K562 (cell line): ENCODE measurements at regions not wholly inside any gene's neighbourhood (a gene's known extent, or its start where the extent isn't known, plus 50 kb on each side); places are given as distances from the start of the nearest gene placed in this dataset.

Experiments used
- ATAC-seq: fragments of 200-7000 bp; cut with Tn5 transposase; 3 replicates; pipeline ENCODE4 v1.9.1; 2020; ENCODE audit warnings: moderate library complexity
- BruUV-seq: library from RNA; stranded (reverse); fragments of 400-500 nt; replicated peaks from 2 replicates; lab custom pipeline; 2021; lab: Mats Ljungman, UMichigan
- CTCF ChIA-PET: fragments of 300-600 bp; formaldehyde crosslinking; extraction: SDS; loops from one replicate; lab custom pipeline; 2021; ENCODE audit warnings: low intra/inter-chr PET ratio; lab: Yijun Ruan, JAX
- POLR2A ChIA-PET: fragments of 300-600, 350-650 bp; sonication (Branson Sonifier 250); formaldehyde crosslinking; extraction: SDS; loops from one replicate; lab custom pipeline; 2021; ENCODE audit warnings: antibody characterized with exemption, inconsistent platforms; lab: Yijun Ruan, JAX
- DNase-seq, 4 experiments: peaks; one replicate each; pipeline versions ENCODE4 v3.0.0 to v3.0.0-alpha.2; 2011 to 2018; ENCODE audit warnings: low spot score in 3 of 4, mixed read lengths in 3 of 4; ENCODE audit errors: extremely low read depth in 1 of 4
- FAIRE-seq: peaks from 2 replicates; lab custom pipeline; 2011; peaks lifted over from hg19 to GRCh38; lab: Jason Lieb, UNC
- H2AFZ ChIP-seq: 2 replicates; pipeline ENCODE4 v1.6.0; 2011; ENCODE audit warnings: low read depth, low read length, control low read depth, inconsistent platforms
- H3K27ac ChIP-seq: fragments of 200-600 bp; 3 replicates; pipeline ENCODE4 v1.8.0; 2011; ENCODE audit warnings: low read depth, mild to moderate bottlenecking, control low read depth, inconsistent platforms, low read length, moderate library complexity, mixed read lengths; ENCODE audit errors: extremely low read depth
- H3K27me3 ChIP-seq, 2 experiments: fragments of 300-600 bp in 1 of 2; 2 replicates in 1 of 2; 3 replicates in 1 of 2; pipeline versions ENCODE4 v1.6.0 to v1.8.0; 2011; ENCODE audit warnings: inconsistent platforms in 2 of 2, low read length in 2 of 2, mild to moderate bottlenecking in 1 of 2, mixed read lengths in 1 of 2, moderate library complexity in 1 of 2; ENCODE audit not compliant: control insufficient read depth in 2 of 2, insufficient read depth in 2 of 2
- H3K36me3 ChIP-seq: fragments of 300-600 bp; 3 replicates; pipeline ENCODE4 v1.8.0; 2011; ENCODE audit warnings: mild to moderate bottlenecking, low read length, inconsistent platforms; ENCODE audit not compliant: control insufficient read depth, insufficient read depth
- H3K4me1 ChIP-seq, 2 experiments: fragments of 200-600 bp in 1 of 2; replicated peaks in 1 of 2; 2 replicates in 1 of 2; 3 replicates in 1 of 2; pipeline versions ENCODE4 v1.5.1 to v1.8.0; 2011; ENCODE audit warnings: inconsistent platforms in 2 of 2, low read length in 2 of 2, mild to moderate bottlenecking in 1 of 2, mixed read lengths in 1 of 2, moderate library complexity in 1 of 2; ENCODE audit not compliant: control insufficient read depth in 2 of 2, insufficient read depth in 2 of 2
- H3K4me2 ChIP-seq: 2 replicates; pipeline ENCODE4 v1.6.1; 2011; ENCODE audit warnings: low read length, control low read depth, inconsistent platforms, mixed read lengths; ENCODE audit not compliant: insufficient read depth
- H3K4me3 ChIP-seq: fragments of 200-600 bp; sonication (generic), shearing (Covaris generic); 2 replicates; pipeline ENCODE4 v1.5.1; 2016; ENCODE audit warnings: control low read depth, inconsistent platforms
- H3K79me2 ChIP-seq: fragments of 200-600 bp; 3 replicates; pipeline ENCODE4 v1.8.0; 2011; ENCODE audit warnings: low read length, inconsistent platforms; ENCODE audit not compliant: control insufficient read depth, insufficient read depth
- H3K9ac ChIP-seq, 2 experiments: 2 replicates each; pipeline versions ENCODE4 v1.6.0 to v1.6.1; 2011; ENCODE audit warnings: low read depth in 2 of 2, low read length in 2 of 2, control low read depth in 1 of 2, inconsistent platforms in 1 of 2, mild to moderate bottlenecking in 1 of 2, mixed read lengths in 1 of 2; ENCODE audit not compliant: insufficient read depth in 1 of 2
- H3K9me1 ChIP-seq: one replicate; pipeline ENCODE4 v1.6.0; 2011; ENCODE audit warnings: inconsistent platforms, mild to moderate bottlenecking, low read length, moderate library complexity; ENCODE audit not compliant: control insufficient read depth, insufficient read depth
- H3K9me3 ChIP-seq: replicated peaks from 2 replicates; pipeline ENCODE4 v1.5.1; 2011; ENCODE audit warnings: low read depth, low read length, inconsistent platforms; ENCODE audit not compliant: control insufficient read depth, insufficient read depth
- H4K20me1 ChIP-seq: replicated peaks from 2 replicates; pipeline ENCODE4 v1.6.1; 2011; ENCODE audit warnings: low read length, inconsistent platforms, mixed read lengths; ENCODE audit not compliant: control insufficient read depth, insufficient read depth
- BRCA1 ChIP-seq, 2 experiments: fragments of 450-650 bp in 1 of 2; sonication (generic) in 1 of 2; formaldehyde crosslinking in 1 of 2; IDR thresholded peaks; 2 replicates each; pipeline versions ENCODE4 v1.5.0 to v1.6.1; 2017 to 2020; ENCODE audit warnings: mild to moderate bottlenecking in 1 of 2, missing genetic modification reagents in 1 of 2
- BRD9 ChIP-seq: fragments of 450-650 bp; IDR thresholded peaks from 2 replicates; pipeline ENCODE4 v1.6.1; 2018; ENCODE audit warnings: low read depth; ENCODE audit not compliant: partially characterized antibody
- E2F5 ChIP-seq: sonication (generic); formaldehyde crosslinking; IDR thresholded peaks from 2 replicates; pipeline ENCODE4 v1.8.0; 2022; ENCODE audit warnings: mild to moderate bottlenecking, missing genetic modification reagents
- ELF1 ChIP-seq: fragments of 200-800 bp; sonication (Bioruptor generic); IDR thresholded peaks from 2 replicates; pipeline ENCODE4 v1.6.1; 2016; ENCODE audit warnings: missing genetic modification characterization, missing compliant biosample characterization
- HCFC1 ChIP-seq: IDR thresholded peaks from 2 replicates; pipeline ENCODE4 v1.6.1; 2012; ENCODE audit warnings: low read depth, low read length, improper control_type of control experiment
- HDAC3 ChIP-seq: fragments of 450-650 bp; IDR thresholded peaks from 2 replicates; pipeline ENCODE4 v1.6.1; 2018; ENCODE audit warnings: borderline replicate concordance, mild to moderate bottlenecking, moderate library complexity; ENCODE audit not compliant: partially characterized antibody
- MTA3 ChIP-seq: fragments of 450-650 bp; formaldehyde crosslinking; IDR thresholded peaks from 2 replicates; pipeline ENCODE4 v1.6.1; 2017; ENCODE audit warnings: mild to moderate bottlenecking, borderline replicate concordance
- NKRF ChIP-seq: fragments of 450-650 bp; IDR thresholded peaks from 2 replicates; pipeline ENCODE4 v1.6.1; 2016; ENCODE audit warnings: borderline replicate concordance
- PHB2 ChIP-seq: fragments of 450-650 bp; IDR thresholded peaks from 2 replicates; pipeline ENCODE4 v1.6.1; 2017; ENCODE audit warnings: low read depth
- PTTG1 ChIP-seq: fragments of 450-650 bp; IDR thresholded peaks from 2 replicates; pipeline ENCODE4 v1.6.1; 2016; ENCODE audit warnings: low read depth, mild to moderate bottlenecking, missing genetic modification characterization, missing compliant biosample characterization
- RREB1 ChIP-seq: fragments of 250-450 bp; sonication (Bioruptor Pico); IDR thresholded peaks from 2 replicates; pipeline ENCODE4 v1.4.0; 2020
- SNAPC5 ChIP-seq: fragments of 250-450 bp; sonication (Bioruptor Pico); IDR thresholded peaks from 2 replicates; pipeline ENCODE4 v1.8.0; 2021; ENCODE audit warnings: moderate library complexity, mild to moderate bottlenecking, inconsistent platforms
- WHSC1 ChIP-seq: IDR thresholded peaks from one replicate; pipeline ENCODE4 v1.6.1; 2012; ENCODE audit warnings: low read length, control low read depth, inconsistent platforms
- ZEB2 ChIP-seq: fragments of 450-650 bp; IDR thresholded peaks from 2 replicates; pipeline ENCODE4 v1.6.1; 2016
- ZNF263 ChIP-seq: sonication (generic); formaldehyde crosslinking; IDR thresholded peaks from 2 replicates; pipeline ENCODE4 v1.8.0; 2022; ENCODE audit warnings: mild to moderate bottlenecking, missing genetic modification reagents, borderline replicate concordance
- ZZZ3 ChIP-seq: fragments of 450-650 bp; IDR thresholded peaks from 2 replicates; pipeline ENCODE4 v1.6.1; 2016; ENCODE audit warnings: antibody characterized with exemption, mild to moderate bottlenecking, moderate library complexity
- WGBS: fragments of 100-300 bp; shearing (Covaris generic); methylation state at CpG from one replicate; pipeline ENCODE4 v1.1.6; 2016; ENCODE audit warnings: low coverage, mixed read lengths; ENCODE audit not compliant: insufficient coverage; ENCODE audit errors: missing lambda C conversion rate; 5-methylcytosine and 5-hydroxymethylcytosine counted together
- in situ Hi-C: fragments of 300-500 bp; cut with MboI; formaldehyde crosslinking; loops from 4 replicates; pipeline ENCODE4 v1.15.0; 2018; ENCODE audit warnings: inconsistent platforms, mixed read lengths
- intact Hi-C: fragments of 100-400 bp; cut with micrococcal nuclease; formaldehyde crosslinking; loops from 2 replicates; pipeline ENCODE4 v1.14.2; 2022

- ATAC-seq (no peak), FAIRE-seq (no peak), DNase-seq (no peak)
- TF ChIP-seq PTTG1 (no peak), E2F5 (CRISPR knock-in tag) (no peak), SNAPC5 (CRISPR knock-in tag) (no peak), ELF1 (tag) (no peak), HDAC3 (no peak), PHB2 (no peak), MTA3 (no peak), BRD9 (no peak), BRCA1 (IDR thresholded peaks at IDR 0.05) (no peak), BRCA1 (CRISPR knock-in tag; IDR thresholded peaks at IDR 0.05) (no peak), ZEB2 (no peak), ZNF263 (CRISPR knock-in tag) (no peak), RREB1 (CRISPR knock-in tag) (no peak), NKRF (no peak), ZZZ3 (no peak), WHSC1 (no peak), HCFC1 (no peak)
- Histone ChIP-seq H3K79me2 (no peaks in the 10 kb centered on the region), H3K27ac (no peak overlapping the region), H3K36me3 (no peaks in the 10 kb centered on the region), H4K20me1 (no peaks in the 10 kb centered on the region; the same call in 1 of the 2 replicates), H3K9me1 (peaks cover 3% of the 10 kb centered on the region), H3K9me3 (no peaks in the 10 kb centered on the region; the same call in 1 of the 2 replicates), H3K9ac (no peak overlapping the region), H2AFZ (no peak overlapping the region), H3K4me3 (no peak overlapping the region), H3K4me2 (no peak overlapping the region), H3K4me1 (no peaks in the 10 kb centered on the region; a peak in 2 of 5 replicates), H3K27me3 (peaks cover 20 to 50% of the 10 kb centered on the region in 2 experiments)
- 3% methylated on average over 5 of the region's 5 CpGs for WGBS
- ChIA-PET CTCF (no interaction called here), POLR2A (no interaction called here)
- in situ Hi-C loops (no loop called here), intact Hi-C loops (loop anchor here (10.0 kb wide), 2 partner anchors 58 to 138 kb away; no protein-coding TSS in a partner anchor)
- no TSS peak for BruUV-seq
These were observed 113.3 kb upstream of the ALX4 start for GRCh38 chr11:44423289-44423688.
